Transverse colon (tissue), 4 donors: ENCODE measurements at regions not wholly inside any gene's neighbourhood (a gene's known extent, or its start where the extent isn't known, plus 50 kb on each side); places are given as distances from the start of the nearest gene placed in this dataset.

Experiments
- CTCF ChIP-seq, 5 experiments: fragments of 200-600 bp in 3 of 5; fragments of 450-650 bp in 2 of 5; sonication (generic) in 3 of 5; IDR thresholded peaks; 1 replicate in 2 of 5; 2 replicates in 3 of 5; pipeline ENCODE4 v1.5.1; 2016 to 2017; ENCODE audit warnings: antibody characterized with exemption in 5 of 5, inconsistent platforms in 3 of 5, mild to moderate bottlenecking in 2 of 5, moderate library complexity in 1 of 5
- EP300 ChIP-seq: sonication (generic); formaldehyde crosslinking; IDR thresholded peaks from one replicate; pipeline ENCODE4 v1.6.1; 2017; ENCODE audit warnings: antibody characterized with exemption, low read depth
- POLR2A ChIP-seq: fragments of 450-650 bp; IDR thresholded peaks from one replicate; pipeline ENCODE4 v1.6.1; 2016; ENCODE audit warnings: antibody characterized with exemption, mild to moderate bottlenecking, moderate library complexity
- POLR2AphosphoS5 ChIP-seq, 3 donors: sonication (generic); formaldehyde crosslinking; IDR thresholded peaks; one replicate each; pipeline ENCODE4 v1.6.1; 2016; ENCODE audit warnings: antibody characterized with exemption in 3 of 3

- TF ChIP-seq CTCF (IDR thresholded peaks at IDR 0.05) (no peak), POLR2A (no peak), POLR2AphosphoS5 (IDR thresholded peaks at IDR 0.05) (no peak), EP300 (no peak)
Observed at GRCh38 chr12:127328867-127329266, 938.1 kb upstream of the TMEM132C start.
